Astrocyte of the spinal cord (primary cell): ENCODE measurements at regions not wholly inside any gene's neighbourhood (a gene's known extent, or its start where the extent isn't known, plus 50 kb on each side); places are given as distances from the start of the nearest gene placed in this dataset.

ENCODE experiments used
- DNase-seq: peaks from one replicate; pipeline ENCODE4 v3.0.0; 2011; ENCODE audit warnings: low read depth, low spot score
- H3K4me3 ChIP-seq: 2 replicates; pipeline ENCODE4 v1.5.1; 2011; ENCODE audit warnings: low read depth, mild to moderate bottlenecking, low read length, moderate library complexity
- in situ Hi-C: cut with HindIII; loops from 2 replicates; pipeline ENCODE4 v1.10.0; 2017; ENCODE audit warnings: low sequenced_read_pairs
- TF ChIP-seq, protein P1 (sequence below): IDR thresholded peaks from 2 replicates; pipeline ENCODE4 v1.5.1; 2012; ENCODE audit warnings: low read depth, mild to moderate bottlenecking, low read length, inconsistent platforms

DNA sequence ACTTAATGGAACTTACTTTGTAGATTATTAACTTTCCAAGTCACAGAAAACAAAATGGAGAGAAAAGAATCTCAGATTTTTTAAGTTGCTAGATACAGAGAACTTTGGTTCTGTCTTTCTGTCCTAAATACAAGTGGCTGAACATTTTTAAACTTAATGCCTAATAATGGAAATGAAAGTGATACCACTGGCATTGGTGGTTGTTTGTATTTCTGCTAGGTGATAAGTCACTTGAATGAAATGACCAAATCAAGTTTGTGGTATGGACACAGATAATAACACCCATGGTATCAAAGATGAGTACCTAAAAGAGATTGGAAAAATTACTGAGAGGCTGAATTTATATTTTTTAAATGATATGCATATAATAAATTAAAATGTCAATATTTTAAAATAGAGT lies 502.1 kb downstream of the CNTN6 start:
- TF ChIP-seq, protein P1, sequence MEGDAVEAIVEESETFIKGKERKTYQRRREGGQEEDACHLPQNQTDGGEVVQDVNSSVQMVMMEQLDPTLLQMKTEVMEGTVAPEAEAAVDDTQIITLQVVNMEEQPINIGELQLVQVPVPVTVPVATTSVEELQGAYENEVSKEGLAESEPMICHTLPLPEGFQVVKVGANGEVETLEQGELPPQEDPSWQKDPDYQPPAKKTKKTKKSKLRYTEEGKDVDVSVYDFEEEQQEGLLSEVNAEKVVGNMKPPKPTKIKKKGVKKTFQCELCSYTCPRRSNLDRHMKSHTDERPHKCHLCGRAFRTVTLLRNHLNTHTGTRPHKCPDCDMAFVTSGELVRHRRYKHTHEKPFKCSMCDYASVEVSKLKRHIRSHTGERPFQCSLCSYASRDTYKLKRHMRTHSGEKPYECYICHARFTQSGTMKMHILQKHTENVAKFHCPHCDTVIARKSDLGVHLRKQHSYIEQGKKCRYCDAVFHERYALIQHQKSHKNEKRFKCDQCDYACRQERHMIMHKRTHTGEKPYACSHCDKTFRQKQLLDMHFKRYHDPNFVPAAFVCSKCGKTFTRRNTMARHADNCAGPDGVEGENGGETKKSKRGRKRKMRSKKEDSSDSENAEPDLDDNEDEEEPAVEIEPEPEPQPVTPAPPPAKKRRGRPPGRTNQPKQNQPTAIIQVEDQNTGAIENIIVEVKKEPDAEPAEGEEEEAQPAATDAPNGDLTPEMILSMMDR: no peak
- in situ Hi-C loops: no loop called here
- no peak overlapping the region for H3K4me3 ChIP-seq
- DNase-seq: no peak

DNA sequence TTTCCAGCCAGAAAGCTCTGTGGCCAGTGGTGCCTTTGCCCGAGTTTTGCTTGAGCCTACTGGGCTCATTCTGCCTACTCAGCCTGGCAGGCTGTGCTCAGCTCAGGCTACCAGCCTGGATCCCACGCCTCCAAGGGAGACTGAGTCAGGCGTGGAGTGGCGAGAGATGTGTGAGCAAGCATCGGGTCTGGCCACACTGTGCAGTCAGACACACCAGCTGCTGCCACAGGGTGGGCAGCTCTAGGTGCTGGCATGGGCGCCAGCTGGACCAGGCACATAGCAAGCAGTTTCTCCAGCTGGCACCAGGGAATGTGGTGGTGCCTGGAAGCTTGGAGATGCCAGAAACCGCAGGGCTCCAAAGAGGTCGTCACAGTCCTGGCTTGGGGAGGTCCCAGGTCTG lies 498.5 kb upstream of the CNTN4 start:
- TF ChIP-seq, protein P1: no peak
- DNase-seq: no peak
- in situ Hi-C loops: no loop called here
- no peak overlapping the region for H3K4me3 ChIP-seq

DNA sequence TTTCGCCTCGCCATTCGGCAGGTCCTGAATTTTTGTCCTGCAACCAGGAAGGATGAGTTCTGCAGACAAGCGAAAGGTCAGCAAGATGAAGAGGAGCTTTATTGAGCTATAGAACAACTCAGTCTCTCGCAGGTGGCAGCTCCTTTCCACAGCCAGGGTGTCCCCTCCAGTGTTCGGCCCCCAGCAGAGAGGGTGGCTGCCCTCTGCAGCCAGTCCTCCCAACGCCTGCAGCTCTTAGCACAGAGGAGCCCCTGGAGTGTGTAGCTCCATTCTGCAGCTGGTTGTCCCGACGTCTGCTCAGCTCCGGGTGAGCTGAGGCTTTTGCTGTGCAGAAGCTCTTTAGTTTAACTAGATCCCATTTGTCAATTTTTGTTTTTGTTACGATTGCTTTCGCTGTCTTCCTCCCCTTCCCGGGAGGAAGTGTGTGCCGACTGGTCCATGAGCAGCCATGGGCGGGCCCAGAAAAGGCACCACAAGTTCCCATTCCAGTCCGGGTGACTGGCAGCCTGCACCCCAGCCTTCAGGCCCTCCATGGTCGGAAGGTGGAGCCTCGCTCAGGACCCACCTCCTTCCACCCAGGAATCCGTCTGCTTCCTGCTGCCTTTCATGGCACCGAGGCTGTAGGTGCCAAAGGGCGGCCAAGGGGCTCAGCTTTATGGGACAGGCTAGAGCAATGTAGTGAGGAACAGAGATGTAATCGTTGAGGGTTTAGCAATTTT lies 497.8 kb upstream of the CNTN4 start:
- no peak for DNase-seq
- H3K4me3 ChIP-seq: no peak overlapping the region
- in situ Hi-C loops: no loop called here
- TF ChIP-seq, protein P1: no peak

DNA sequence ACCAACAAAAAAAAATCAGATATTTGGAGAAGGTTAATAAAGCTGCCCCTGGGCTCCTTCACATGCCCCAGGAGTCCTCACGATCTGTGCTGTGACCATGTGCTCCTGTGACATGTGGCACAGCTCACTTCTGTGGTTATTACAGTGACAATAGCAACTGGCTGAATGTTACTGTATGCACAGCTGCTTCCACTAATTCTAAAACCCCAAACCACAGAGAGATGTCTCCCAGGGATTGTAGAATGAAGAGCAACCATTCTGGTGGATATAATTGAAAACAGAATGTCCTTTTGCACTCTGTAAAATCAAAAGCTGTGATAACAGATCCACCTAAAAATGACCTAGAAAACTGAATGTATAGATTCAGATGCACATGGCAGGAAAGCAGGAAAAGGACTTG lies 489.2 kb upstream of the CNTN4 start:
- DNase-seq: no peak
- TF ChIP-seq, protein P1: no peak
- in situ Hi-C loops: no loop called here

DNA sequence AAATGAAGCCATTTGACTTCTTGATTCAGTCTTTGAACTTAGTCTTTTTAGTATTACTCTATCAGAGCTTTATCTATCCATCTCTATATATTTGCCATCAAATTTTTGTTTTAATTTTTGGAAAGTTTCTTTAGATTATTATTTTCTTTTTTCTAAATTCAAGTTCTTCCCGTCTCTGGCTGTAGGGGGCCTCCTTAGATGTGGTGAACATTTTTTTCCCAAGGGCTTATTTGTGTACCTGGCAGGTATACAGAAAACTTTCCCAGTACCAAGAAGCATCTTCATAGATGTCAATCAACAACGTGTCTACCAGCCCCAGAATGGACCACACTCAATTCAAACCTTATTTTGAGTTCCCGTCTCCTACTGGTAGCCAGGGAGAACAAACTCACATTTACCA lies 486.8 kb upstream of the CNTN4 start:
- in situ Hi-C loops: no loop called here

More for the DNA sequence above, 489.2 kb upstream of the CNTN4 start:
- no peak overlapping the region for H3K4me3 ChIP-seq

DNA sequence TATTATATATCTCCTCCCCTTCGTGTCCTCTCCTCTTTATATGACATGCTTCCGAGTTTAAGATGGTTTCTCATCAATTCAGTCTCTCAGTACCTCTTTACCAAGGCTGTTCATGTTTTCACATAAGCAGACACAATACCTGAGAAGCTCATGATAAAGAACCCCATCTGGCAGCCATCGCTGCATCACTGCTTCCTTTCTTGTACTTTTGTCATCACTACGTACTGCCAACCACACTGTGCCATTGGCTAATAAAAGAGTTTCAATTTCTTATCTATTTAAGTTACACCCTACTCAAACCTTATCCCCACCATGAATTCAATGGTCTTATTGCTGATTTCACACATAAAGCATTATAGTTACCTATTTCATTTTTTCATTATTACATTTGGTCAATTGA lies 484.7 kb upstream of the CNTN4 start:
- DNase-seq: no peak
- in situ Hi-C loops: no loop called here
- TF ChIP-seq, protein P1: no peak
- no peak overlapping the region for H3K4me3 ChIP-seq

More for the DNA sequence above, 486.8 kb upstream of the CNTN4 start:
- H3K4me3 ChIP-seq: no peak overlapping the region
- TF ChIP-seq, protein P1: no peak
- DNase-seq: no peak
